HepG2 (cell line): ENCODE measurements at regions not wholly inside any gene's neighbourhood (a gene's known extent, or its start where the extent isn't known, plus 50 kb on each side); places are given as distances from the start of the nearest gene placed in this dataset.

Source experiments
- ATAC-seq: fragments of 200-7000 bp; cut with Tn5 transposase; 3 replicates; pipeline ENCODE4 v1.9.1; 2020; ENCODE audit warnings: mild to moderate bottlenecking, moderate library complexity
- BruUV-seq: library from RNA; stranded (reverse); fragments of 400-500 nt; replicated peaks from 2 replicates; lab custom pipeline; 2021; lab: Mats Ljungman, UMichigan
- CTCF ChIA-PET: fragments of 300-600 bp; formaldehyde crosslinking; extraction: SDS; loops from one replicate; lab custom pipeline; 2021; ENCODE audit warnings: low total read pairs, inconsistent platforms, low intra/inter-chr PET ratio; lab: Yijun Ruan, JAX
- POLR2A ChIA-PET: fragments of 350-600 bp; sonication (Branson Sonifier 250); formaldehyde crosslinking; loops from one replicate; lab custom pipeline; 2020; ENCODE audit warnings: antibody characterized with exemption, inconsistent platforms; lab: Yijun Ruan, JAX
- DNase-seq: peaks from one replicate; pipeline ENCODE4 v3.0.0-alpha.2; 2015; ENCODE audit warnings: low spot score
- FAIRE-seq: peaks from 3 replicates; lab custom pipeline; 2011; peaks lifted over from hg19 to GRCh38; lab: Jason Lieb, UNC
- H2AFZ ChIP-seq: one replicate; pipeline ENCODE4 v1.6.1; 2011; ENCODE audit warnings: low read length, inconsistent platforms
- H3K27ac ChIP-seq: fragments of 300-600 bp; 3 replicates; pipeline ENCODE4 v1.8.0; 2011; ENCODE audit warnings: mixed run types, mild to moderate bottlenecking, mixed read lengths, low read length, inconsistent platforms; ENCODE audit not compliant: insufficient read depth; ENCODE audit errors: extremely low read length
- H3K27me3 ChIP-seq, 2 experiments: fragments of 200-600 bp in 1 of 2; 2 replicates in 1 of 2; 3 replicates in 1 of 2; pipeline versions ENCODE4 v1.6.0 to v1.8.0; 2011; ENCODE audit warnings: low read length in 2 of 2, mild to moderate bottlenecking in 2 of 2, moderate library complexity in 2 of 2, inconsistent platforms in 1 of 2; ENCODE audit not compliant: insufficient read depth in 2 of 2, control insufficient read depth in 1 of 2
- H3K36me3 ChIP-seq, 2 experiments: fragments of 200-600 bp in 1 of 2; replicated peaks in 1 of 2; 2 replicates in 1 of 2; 3 replicates in 1 of 2; pipeline versions ENCODE4 v1.5.1 to v1.8.0; 2011; ENCODE audit warnings: low read length in 2 of 2, inconsistent platforms in 1 of 2; ENCODE audit not compliant: insufficient read depth in 2 of 2, control insufficient read depth in 1 of 2
- H3K4me1 ChIP-seq: 2 replicates; pipeline ENCODE4 v1.5.1; 2012; ENCODE audit warnings: low read length, inconsistent platforms; ENCODE audit not compliant: insufficient read depth
- H3K4me2 ChIP-seq: 2 replicates; pipeline ENCODE4 v1.6.0; 2011; ENCODE audit warnings: low read depth, low read length, inconsistent platforms
- H3K4me3 ChIP-seq, 3 experiments: fragments of 200-600 bp in 1 of 3; sonication (generic), shearing (Covaris generic) in 1 of 3; replicated peaks in 1 of 3; 2 replicates each; pipeline ENCODE4 v1.5.1; 2011 to 2016; ENCODE audit warnings: low read length in 3 of 3, inconsistent platforms in 2 of 3, low read depth in 2 of 3, mild to moderate bottlenecking in 2 of 3, control low read depth in 1 of 3, mixed read lengths in 1 of 3; ENCODE audit not compliant: insufficient read depth in 1 of 3
- H3K79me2 ChIP-seq: one replicate; pipeline ENCODE4 v1.6.1; 2011; ENCODE audit warnings: low read length, inconsistent platforms; ENCODE audit not compliant: insufficient read depth
- H3K9ac ChIP-seq: 2 replicates; pipeline ENCODE4 v1.6.0; 2011; ENCODE audit warnings: mild to moderate bottlenecking, low read depth, low read length, inconsistent platforms; ENCODE audit not compliant: insufficient read depth
- H3K9me3 ChIP-seq: 2 replicates; pipeline ENCODE4 v1.5.1; 2012; ENCODE audit warnings: mild to moderate bottlenecking, low read length
- H4K20me1 ChIP-seq: 2 replicates; pipeline ENCODE4 v1.6.0; 2011; ENCODE audit warnings: inconsistent platforms, mild to moderate bottlenecking, low read length, moderate library complexity; ENCODE audit not compliant: insufficient read depth
- FOXP1 ChIP-seq, 2 experiments: fragments of 450-650 bp in 1 of 2; IDR thresholded peaks; 2 replicates each; pipeline ENCODE4 v1.6.1; 2017 to 2018; ENCODE audit warnings: antibody characterized with exemption in 1 of 2
- SKI ChIP-seq: fragments of 450-650 bp; IDR thresholded peaks from one replicate; pipeline ENCODE4 v1.6.1; 2018; ENCODE audit warnings: mild to moderate bottlenecking; ENCODE audit not compliant: partially characterized antibody
- THYN1 ChIP-seq: sonication (generic); formaldehyde crosslinking; IDR thresholded peaks from 2 replicates; pipeline ENCODE4 v1.8.1; 2023; ENCODE audit warnings: low read depth, mild to moderate bottlenecking, moderate library complexity, missing genetic modification reagents, borderline replicate concordance
- ZFP37 ChIP-seq: sonication (generic); formaldehyde crosslinking; IDR thresholded peaks from 2 replicates; pipeline ENCODE4 v1.4.0; 2020; ENCODE audit warnings: missing genetic modification reagents, borderline replicate concordance
- ZNF367 ChIP-seq: sonication (generic); formaldehyde crosslinking; IDR thresholded peaks from 2 replicates; pipeline ENCODE4 v1.4.0; 2020; ENCODE audit warnings: missing genetic modification reagents, borderline replicate concordance
- ZNF44 ChIP-seq: sonication (generic); formaldehyde crosslinking; IDR thresholded peaks from 2 replicates; pipeline ENCODE4 v1.5.1; 2020; ENCODE audit warnings: mild to moderate bottlenecking, missing genetic modification reagents
- WGBS: methylation state at CpG from one replicate; pipeline ENCODE4 v1.1.6; 2017; ENCODE audit warnings: low lambda C conversion rate; 5-methylcytosine and 5-hydroxymethylcytosine counted together
- in situ Hi-C: cut with HindIII; loops from 2 replicates; pipeline ENCODE4 v1.10.0; 2017; ENCODE audit warnings: low pct_unique_long_range_greater_than_20kb; ENCODE audit not compliant: extremely low pct_ligation_motif_present
- intact Hi-C: fragments of 100-400 bp; cut with micrococcal nuclease; formaldehyde crosslinking; loops from one replicate; pipeline ENCODE4 v1.10.0; 2022; ENCODE audit not compliant: unreplicated experiment
- TF ChIP-seq, protein P1 (sequence below): IDR thresholded peaks from 2 replicates; pipeline ENCODE4 v1.6.1; 2016; ENCODE audit warnings: low read depth, missing genetic modification reagents, missing compliant biosample characterization
- TF ChIP-seq, protein P2 (sequence below): sonication (generic); formaldehyde crosslinking; IDR thresholded peaks from 2 replicates; pipeline ENCODE4 v1.9.0; 2021; ENCODE audit warnings: missing genetic modification reagents, mild to moderate bottlenecking, borderline replicate concordance

DNA sequence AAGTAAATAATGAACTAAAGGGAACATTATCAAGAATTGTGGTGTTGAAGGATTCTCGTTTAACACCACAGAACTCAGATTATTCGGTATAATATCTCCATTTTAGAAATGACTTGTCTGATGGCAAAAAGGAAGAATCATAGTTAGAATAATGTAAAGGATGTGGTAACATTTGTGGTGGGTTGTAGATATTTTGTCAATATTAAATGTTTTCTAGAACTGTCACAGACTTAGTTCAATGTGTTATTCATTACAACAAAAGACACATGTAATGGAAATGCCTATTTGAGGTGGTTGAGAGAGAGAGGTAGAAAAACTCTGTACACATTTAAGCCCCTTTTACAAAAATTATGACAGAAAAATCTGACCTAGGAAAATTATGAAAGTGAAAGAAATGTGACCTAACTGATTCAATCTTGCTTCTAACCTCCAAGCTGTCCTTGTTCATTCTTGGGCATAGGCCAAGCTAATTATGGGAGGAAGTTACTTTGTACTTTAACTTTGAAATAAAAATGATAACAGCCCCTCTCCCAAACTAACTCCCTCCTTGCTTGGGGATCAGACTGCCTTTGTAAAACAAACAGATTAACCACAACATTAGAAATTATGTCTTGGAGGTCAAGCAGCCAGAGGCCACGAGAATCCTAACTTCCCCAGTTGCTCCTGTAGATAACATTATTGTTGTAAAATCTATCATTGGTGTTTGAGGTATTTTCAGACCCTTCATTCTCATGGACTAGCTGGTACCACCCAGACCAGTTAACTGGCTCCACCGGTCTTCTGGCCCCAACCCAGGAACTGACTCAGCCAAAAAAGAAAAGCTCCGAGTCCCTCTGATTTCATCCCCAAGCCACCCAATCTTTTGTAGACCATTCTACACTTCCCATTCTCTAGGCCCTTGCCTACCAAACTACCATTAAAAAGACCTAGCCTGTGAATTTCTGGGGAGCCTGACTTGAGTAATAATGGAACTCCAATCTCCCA, 1287.8 kb upstream of the CDH8 start:
- H3K27me3 ChIP-seq = no peaks in the 10 kb centered on the region
- intact Hi-C loops (no loop called here), in situ Hi-C loops (no loop called here)
- no peaks in the 10 kb centered on the region for H3K9me3 ChIP-seq
- no TSS peak for BruUV-seq
- 9% methylated on average over 5 of the region's 5 CpGs for WGBS
- H3K9ac ChIP-seq = no peak overlapping the region
- no peak for TF ChIP-seq SKI
- TF ChIP-seq, protein P1, sequence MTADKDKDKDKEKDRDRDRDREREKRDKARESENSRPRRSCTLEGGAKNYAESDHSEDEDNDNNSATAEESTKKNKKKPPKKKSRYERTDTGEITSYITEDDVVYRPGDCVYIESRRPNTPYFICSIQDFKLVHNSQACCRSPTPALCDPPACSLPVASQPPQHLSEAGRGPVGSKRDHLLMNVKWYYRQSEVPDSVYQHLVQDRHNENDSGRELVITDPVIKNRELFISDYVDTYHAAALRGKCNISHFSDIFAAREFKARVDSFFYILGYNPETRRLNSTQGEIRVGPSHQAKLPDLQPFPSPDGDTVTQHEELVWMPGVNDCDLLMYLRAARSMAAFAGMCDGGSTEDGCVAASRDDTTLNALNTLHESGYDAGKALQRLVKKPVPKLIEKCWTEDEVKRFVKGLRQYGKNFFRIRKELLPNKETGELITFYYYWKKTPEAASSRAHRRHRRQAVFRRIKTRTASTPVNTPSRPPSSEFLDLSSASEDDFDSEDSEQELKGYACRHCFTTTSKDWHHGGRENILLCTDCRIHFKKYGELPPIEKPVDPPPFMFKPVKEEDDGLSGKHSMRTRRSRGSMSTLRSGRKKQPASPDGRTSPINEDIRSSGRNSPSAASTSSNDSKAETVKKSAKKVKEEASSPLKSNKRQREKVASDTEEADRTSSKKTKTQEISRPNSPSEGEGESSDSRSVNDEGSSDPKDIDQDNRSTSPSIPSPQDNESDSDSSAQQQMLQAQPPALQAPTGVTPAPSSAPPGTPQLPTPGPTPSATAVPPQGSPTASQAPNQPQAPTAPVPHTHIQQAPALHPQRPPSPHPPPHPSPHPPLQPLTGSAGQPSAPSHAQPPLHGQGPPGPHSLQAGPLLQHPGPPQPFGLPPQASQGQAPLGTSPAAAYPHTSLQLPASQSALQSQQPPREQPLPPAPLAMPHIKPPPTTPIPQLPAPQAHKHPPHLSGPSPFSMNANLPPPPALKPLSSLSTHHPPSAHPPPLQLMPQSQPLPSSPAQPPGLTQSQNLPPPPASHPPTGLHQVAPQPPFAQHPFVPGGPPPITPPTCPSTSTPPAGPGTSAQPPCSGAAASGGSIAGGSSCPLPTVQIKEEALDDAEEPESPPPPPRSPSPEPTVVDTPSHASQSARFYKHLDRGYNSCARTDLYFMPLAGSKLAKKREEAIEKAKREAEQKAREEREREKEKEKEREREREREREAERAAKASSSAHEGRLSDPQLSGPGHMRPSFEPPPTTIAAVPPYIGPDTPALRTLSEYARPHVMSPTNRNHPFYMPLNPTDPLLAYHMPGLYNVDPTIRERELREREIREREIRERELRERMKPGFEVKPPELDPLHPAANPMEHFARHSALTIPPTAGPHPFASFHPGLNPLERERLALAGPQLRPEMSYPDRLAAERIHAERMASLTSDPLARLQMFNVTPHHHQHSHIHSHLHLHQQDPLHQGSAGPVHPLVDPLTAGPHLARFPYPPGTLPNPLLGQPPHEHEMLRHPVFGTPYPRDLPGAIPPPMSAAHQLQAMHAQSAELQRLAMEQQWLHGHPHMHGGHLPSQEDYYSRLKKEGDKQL (CRISPR knock-in tag) = no peak
- TF ChIP-seq FOXP1 (IDR thresholded peaks at IDR 0.05) = no peak
- no peak for TF ChIP-seq FOXP1 (CRISPR knock-in tag; IDR thresholded peaks at IDR 0.05)
- TF ChIP-seq, protein P2, sequence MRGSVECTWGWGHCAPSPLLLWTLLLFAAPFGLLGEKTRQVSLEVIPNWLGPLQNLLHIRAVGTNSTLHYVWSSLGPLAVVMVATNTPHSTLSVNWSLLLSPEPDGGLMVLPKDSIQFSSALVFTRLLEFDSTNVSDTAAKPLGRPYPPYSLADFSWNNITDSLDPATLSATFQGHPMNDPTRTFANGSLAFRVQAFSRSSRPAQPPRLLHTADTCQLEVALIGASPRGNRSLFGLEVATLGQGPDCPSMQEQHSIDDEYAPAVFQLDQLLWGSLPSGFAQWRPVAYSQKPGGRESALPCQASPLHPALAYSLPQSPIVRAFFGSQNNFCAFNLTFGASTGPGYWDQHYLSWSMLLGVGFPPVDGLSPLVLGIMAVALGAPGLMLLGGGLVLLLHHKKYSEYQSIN = no peak
- no peak for TF ChIP-seq ZNF44
- TF ChIP-seq ZNF367 (CRISPR knock-in tag) = no peak
- TF ChIP-seq THYN1 = no peak
- TF ChIP-seq ZFP37 (CRISPR knock-in tag) = no peak
- H3K79me2 ChIP-seq = no peaks in the 10 kb centered on the region
- DNase-seq (no peak), FAIRE-seq (no peak), ATAC-seq (no peak)
- ChIA-PET POLR2A (no interaction called here), CTCF (no interaction called here)
- H3K4me3 ChIP-seq = no peak overlapping the region
- H3K4me1 ChIP-seq = no peaks in the 10 kb centered on the region
- H2AFZ ChIP-seq = no peak overlapping the region
- H4K20me1 ChIP-seq = no peaks in the 10 kb centered on the region
- H3K27ac ChIP-seq = no peak overlapping the region
- no peaks in the 10 kb centered on the region for H3K36me3 ChIP-seq
- H3K4me2 ChIP-seq = no peak overlapping the region
